ENCODE measurements at regions not wholly inside any gene's neighbourhood (a gene's known extent, or its start where the extent isn't known, plus 50 kb on each side); places are given as distances from the start of the nearest gene placed in this dataset.

DNA sequence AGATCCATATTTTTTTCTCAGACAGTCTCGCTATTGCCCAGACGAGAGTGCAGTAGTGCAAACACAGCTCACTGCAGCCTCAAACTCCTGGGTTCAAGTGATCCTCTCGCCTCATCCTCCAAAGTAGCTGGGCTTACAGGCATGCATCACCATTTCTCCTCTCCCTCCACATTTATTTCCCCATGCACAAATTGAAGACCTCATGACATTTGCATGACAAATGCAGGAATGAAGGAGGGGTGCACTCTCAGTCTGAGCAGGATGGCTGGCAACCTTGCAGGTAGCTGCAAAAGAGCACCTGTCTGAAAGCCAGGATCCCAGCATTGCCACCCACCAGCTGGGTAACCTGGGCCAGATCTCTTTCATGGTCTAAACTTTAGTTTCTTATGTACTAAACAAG is 111.2 kb downstream of the SH3TC2 start:
- no peak for DNase-seq

DNA sequence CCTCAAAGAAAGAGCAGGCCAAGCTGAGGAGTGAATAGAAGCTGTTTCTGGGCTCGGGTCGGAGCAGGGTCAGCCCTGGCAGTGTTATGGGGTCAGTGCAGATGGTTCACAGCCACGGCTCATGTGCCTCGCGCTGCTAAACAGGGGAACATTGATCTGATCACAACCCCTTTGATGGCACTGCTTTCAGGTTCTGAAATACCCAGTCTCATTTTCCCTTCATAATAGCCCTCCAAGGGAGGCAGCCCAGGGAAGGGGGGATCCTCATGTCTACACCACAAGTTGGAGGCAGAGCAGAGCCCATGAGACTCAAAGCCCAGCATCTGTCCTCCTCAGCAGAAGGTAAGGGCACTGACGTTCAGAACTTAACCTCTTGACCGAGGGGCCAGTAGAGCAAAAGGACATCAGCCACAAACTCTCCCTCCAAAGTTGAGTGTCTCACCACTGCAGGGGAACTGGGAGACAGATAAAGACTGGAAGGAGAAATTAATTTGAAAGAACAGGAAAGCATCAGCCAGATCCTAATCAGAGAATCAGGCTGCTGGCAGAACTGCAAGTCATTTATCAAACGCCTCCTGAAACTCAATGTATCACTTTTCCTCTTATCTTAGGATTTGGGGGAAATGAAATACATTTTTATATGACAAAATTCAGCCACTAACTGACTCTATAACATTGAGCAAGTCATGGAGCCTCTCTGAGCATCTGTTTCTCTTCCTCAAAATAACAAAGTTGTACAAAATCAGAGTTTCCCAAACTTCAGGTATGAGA is 110.6 kb downstream of the SH3TC2 start:
- DNase-seq = peak; percentile 53

DNA sequence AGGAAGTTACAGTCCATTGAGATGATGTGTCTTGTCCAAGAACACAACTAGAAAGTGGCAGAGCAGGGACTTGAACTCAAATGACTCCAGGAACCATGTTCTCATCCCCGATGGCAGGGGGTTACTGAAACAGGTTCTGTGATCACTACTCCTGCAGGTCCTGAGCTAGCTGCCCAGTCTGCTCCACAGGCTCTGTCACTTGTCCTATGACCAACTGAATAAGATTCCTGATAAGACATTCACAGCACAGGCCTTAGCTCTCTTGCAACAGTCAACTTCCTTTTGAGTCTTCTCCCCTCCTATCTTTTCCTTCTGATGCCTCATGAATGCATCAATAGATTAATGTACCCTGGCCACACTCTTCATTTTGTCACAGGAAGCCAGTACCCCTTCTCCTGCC is 109.2 kb downstream of the SH3TC2 start:
- peak; percentile 22 for DNase-seq
